Epithelial cell of proximal tubule (primary cell): ENCODE measurements at regions not wholly inside any gene's neighbourhood (a gene's known extent, or its start where the extent isn't known, plus 50 kb on each side); places are given as distances from the start of the nearest gene placed in this dataset.

ENCODE experiments used
- DNase-seq: peaks from one replicate; pipeline ENCODE4 v3.0.0-alpha.2; 2011; ENCODE audit warnings: low read depth
- H3K4me3 ChIP-seq: 2 replicates; pipeline ENCODE4 v1.5.1; 2011; ENCODE audit warnings: low read depth, mild to moderate bottlenecking, low read length
- CTCF ChIP-seq: conservative IDR thresholded peaks from 2 replicates; pipeline ENCODE4 v1.5.1; 2012; ENCODE audit warnings: low read depth, mild to moderate bottlenecking, low read length

GRCh38 chr4:107472265-107472948 is 247.6 kb downstream of the PAPSS1 start:
- no peak overlapping the region for H3K4me3 ChIP-seq
- DNase-seq = no peak
- TF ChIP-seq CTCF = no peak

- no peak overlapping the region for H3K4me3 ChIP-seq
- TF ChIP-seq CTCF = no peak
- DNase-seq = no peak
Measured at GRCh38 chr4:107470173-107470572, 249.9 kb downstream of the PAPSS1 start.

GRCh38 chr4:107468812-107469211 is 251.2 kb downstream of the PAPSS1 start:
- no peak for DNase-seq
- no peak overlapping the region for H3K4me3 ChIP-seq
- no peak for TF ChIP-seq CTCF

- no peak for DNase-seq
- no peak for TF ChIP-seq CTCF
- no peak overlapping the region for H3K4me3 ChIP-seq
Measured at GRCh38 chr4:107468156-107468555, 251.9 kb downstream of the PAPSS1 start.

GRCh38 chr4:107467461-107467860 is 252.6 kb downstream of the PAPSS1 start:
- no peak for DNase-seq
- no peak for TF ChIP-seq CTCF
- H3K4me3 ChIP-seq = no peak overlapping the region

- no peak for TF ChIP-seq CTCF
- H3K4me3 ChIP-seq = no peak overlapping the region
- no peak for DNase-seq
Measured at GRCh38 chr4:107458194-107458593, 261.8 kb downstream of the PAPSS1 start.

GRCh38 chr4:107453987-107454386 is 266.0 kb downstream of the PAPSS1 start:
- no peak for DNase-seq
- TF ChIP-seq CTCF = no peak
- H3K4me3 ChIP-seq = no peak overlapping the region
